Stomach smooth muscle (tissue), 2 donors: ENCODE measurements at regions not wholly inside any gene's neighbourhood (a gene's known extent, or its start where the extent isn't known, plus 50 kb on each side); places are given as distances from the start of the nearest gene placed in this dataset.
A peak's percentile ranks its signal among the peaks of the same experiment; 100 is the strongest.

Source experiments
- H3K27ac ChIP-seq: one replicate; pipeline ENCODE4 v1.7.0; 2013; ENCODE audit warnings: mild to moderate bottlenecking, low read length, inconsistent platforms
- H3K27me3 ChIP-seq, 2 donors: one replicate each; pipeline ENCODE4 v1.7.0; 2013; ENCODE audit warnings: low read length in 2 of 2; ENCODE audit not compliant: insufficient read depth in 2 of 2, control insufficient read depth in 1 of 2
- H3K36me3 ChIP-seq, 2 donors: one replicate each; pipeline ENCODE4 v1.7.0; 2013; ENCODE audit warnings: low read length in 2 of 2; ENCODE audit not compliant: control insufficient read depth in 2 of 2, insufficient read depth in 2 of 2
- H3K4me1 ChIP-seq: one replicate; pipeline ENCODE4 v1.7.0; 2013; ENCODE audit warnings: low read length; ENCODE audit not compliant: control insufficient read depth, insufficient read depth
- H3K4me3 ChIP-seq, 2 donors: one replicate each; pipeline ENCODE4 v1.7.0; 2013; ENCODE audit warnings: low read length in 2 of 2
- H3K9ac ChIP-seq, 2 donors: one replicate each; pipeline ENCODE4 v1.7.0; 2013; ENCODE audit warnings: low read length in 2 of 2, mild to moderate bottlenecking in 1 of 2
- H3K9me3 ChIP-seq, 2 donors: one replicate each; pipeline ENCODE4 v1.7.0; 2013; ENCODE audit warnings: low read length in 2 of 2; ENCODE audit not compliant: control insufficient read depth in 2 of 2
- donor health status: healthy.
- donor health status: Pancreatic carcinoma.

DNA sequence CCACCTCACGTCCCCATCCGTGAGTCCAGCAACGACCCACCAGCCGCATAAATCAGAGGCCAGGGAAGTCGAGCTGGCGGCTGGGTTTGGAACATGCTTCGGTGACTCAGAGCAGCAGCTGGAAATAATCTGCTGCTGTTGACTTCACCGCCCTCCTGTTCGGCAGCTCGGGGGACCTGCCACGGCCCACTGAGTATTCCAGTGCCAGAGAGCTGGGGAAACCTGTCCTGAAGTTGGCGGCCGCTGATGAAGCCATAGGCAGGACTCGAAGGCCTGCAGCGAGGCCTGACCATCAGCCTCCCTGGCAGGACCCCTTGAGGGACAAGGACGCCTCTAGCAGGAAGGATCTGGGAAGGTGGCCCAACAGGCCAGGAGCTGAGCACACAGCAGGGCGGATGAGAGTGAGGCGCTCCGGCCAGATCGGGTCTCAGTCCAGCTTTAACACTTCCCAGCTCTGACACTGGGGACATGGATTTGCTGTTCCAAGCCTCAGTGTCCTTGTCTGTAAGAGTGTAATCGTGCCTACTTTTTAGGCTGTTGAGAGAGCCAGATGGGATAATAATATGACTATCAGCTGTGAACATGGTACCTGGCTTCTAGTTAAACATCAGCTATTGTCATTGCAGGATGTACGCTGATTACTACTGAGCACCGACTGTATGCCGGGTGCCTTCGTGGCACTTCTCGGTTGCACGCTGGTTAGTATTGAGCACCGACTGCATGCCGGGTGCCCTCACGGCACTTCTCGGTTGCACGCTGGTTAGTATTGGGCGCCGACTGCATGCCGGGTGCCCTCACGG is 50.4 kb upstream of the CIBAR2 start:
- Histone ChIP-seq H3K4me1 (peaks cover 60% of the 10 kb centered on the region), H3K4me3 (peak overlapping the region in 1 of 2 donors; percentile 35), H3K27me3 (no peaks in the 10 kb centered on the region), H3K36me3 (no peaks in the 10 kb centered on the region), H3K27ac (peak overlapping the region; percentile 46), H3K9me3 (no peaks in the 10 kb centered on the region), H3K9ac (no peak overlapping the region)

DNA sequence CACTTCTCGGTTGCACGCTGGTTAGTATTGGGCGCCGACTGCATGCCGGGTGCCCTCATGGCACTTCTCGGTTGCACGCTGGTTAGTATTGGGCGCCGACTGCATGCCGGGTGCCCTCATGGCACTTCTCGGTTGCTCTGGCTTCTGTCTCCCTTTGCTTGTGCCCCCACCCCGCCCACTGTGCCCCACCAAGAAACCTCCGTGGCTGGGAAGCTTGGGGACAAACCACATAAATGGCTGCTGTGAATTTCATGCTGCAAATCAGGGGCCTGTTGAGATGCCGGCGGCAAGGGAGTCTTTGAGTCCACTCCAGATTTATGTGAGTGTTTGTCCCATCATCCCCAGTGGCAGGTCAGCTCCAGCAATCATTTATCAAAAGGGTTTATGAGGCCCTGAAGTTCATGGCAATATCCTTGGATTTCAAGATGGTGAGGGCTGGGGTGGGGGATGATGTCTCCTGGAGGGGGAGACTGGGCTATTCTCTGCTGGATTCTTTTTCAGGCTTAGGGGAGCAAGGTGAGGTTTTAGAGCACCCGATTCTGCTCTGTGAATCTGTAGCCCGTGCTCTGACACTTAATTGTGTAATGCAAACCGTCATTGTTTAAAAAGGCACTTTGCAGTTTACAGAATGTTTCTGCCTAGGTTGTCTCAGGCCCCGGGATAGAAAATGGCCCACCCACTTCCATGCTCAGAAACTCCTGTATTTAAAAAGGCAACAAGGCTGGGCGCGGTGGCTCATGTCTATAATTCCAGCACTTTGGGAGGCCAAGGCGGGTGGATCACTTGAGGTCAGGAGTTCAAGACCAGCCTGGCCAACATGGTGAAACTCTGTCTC is 51.2 kb upstream of the CIBAR2 start:
- Histone ChIP-seq H3K4me3 (no peak overlapping the region), H3K27me3 (no peaks in the 10 kb centered on the region), H3K27ac (peak overlapping the region; percentile 24), H3K9me3 (no peaks in the 10 kb centered on the region), H3K4me1 (peaks cover 67% of the 10 kb centered on the region), H3K9ac (no peak overlapping the region), H3K36me3 (no peaks in the 10 kb centered on the region)

DNA sequence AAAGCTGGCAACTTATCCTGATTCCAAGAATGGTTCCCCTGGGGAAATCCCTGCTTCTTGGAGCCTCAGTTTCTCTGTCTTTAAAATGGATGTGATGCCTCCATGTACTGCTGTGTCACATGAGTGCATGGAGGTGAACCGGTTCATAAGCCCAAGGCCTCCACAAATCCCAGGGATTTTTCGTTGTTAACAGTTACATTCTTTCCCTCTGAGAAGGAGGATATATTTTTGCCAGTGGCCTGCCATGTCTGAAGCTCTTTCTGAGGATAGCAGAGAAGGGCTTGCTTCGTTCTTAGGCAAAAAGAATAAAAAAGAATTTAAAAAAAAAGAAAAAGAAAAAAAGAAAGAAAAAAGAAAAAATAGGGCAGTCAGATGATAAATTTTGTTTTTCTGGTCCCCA is 52.2 kb upstream of the CIBAR2 start:
- no peak overlapping the region for H3K27ac ChIP-seq
- no peaks in the 10 kb centered on the region for H3K36me3 ChIP-seq

GRCh38 chr16:85164838-85165516 is 52.7 kb upstream of the CIBAR2 start:
- no peak overlapping the region for H3K9ac ChIP-seq
- H3K4me1 ChIP-seq, result peaks cover 75% of the 10 kb centered on the region
- H3K9me3 ChIP-seq, result no peaks in the 10 kb centered on the region
- H3K4me3 ChIP-seq, result no peak overlapping the region
- H3K36me3 ChIP-seq, result no peaks in the 10 kb centered on the region
- no peak overlapping the region for H3K27ac ChIP-seq
- no peaks in the 10 kb centered on the region for H3K27me3 ChIP-seq

More for the DNA sequence above, 52.2 kb upstream of the CIBAR2 start:
- Histone ChIP-seq H3K9ac (no peak overlapping the region), H3K9me3 (no peaks in the 10 kb centered on the region), H3K27me3 (no peaks in the 10 kb centered on the region), H3K4me3 (no peak overlapping the region), H3K4me1 (peaks cover 70% of the 10 kb centered on the region)

GRCh38 chr16:85165781-85166180 is 53.5 kb upstream of the CIBAR2 start:
- peaks cover 76% of the 10 kb centered on the region for H3K4me1 ChIP-seq
- no peak overlapping the region for H3K4me3 ChIP-seq
- H3K27me3 ChIP-seq, result no peaks in the 10 kb centered on the region
- no peak overlapping the region for H3K27ac ChIP-seq
- H3K9me3 ChIP-seq, result no peaks in the 10 kb centered on the region
- no peak overlapping the region for H3K9ac ChIP-seq
- H3K36me3 ChIP-seq, result no peaks in the 10 kb centered on the region

- Histone ChIP-seq H3K4me3 (no peak overlapping the region), H3K27ac (no peak overlapping the region), H3K36me3 (no peaks in the 10 kb centered on the region), H3K9me3 (no peaks in the 10 kb centered on the region), H3K27me3 (no peaks in the 10 kb centered on the region), H3K4me1 (peaks cover 76% of the 10 kb centered on the region), H3K9ac (no peak overlapping the region)
Observed at GRCh38 chr16:85166281-85166680, 54.0 kb upstream of the CIBAR2 start.

GRCh38 chr16:85166699-85167588 is 54.7 kb upstream of the CIBAR2 start:
- H3K9me3 ChIP-seq, result no peaks in the 10 kb centered on the region
- H3K36me3 ChIP-seq, result no peaks in the 10 kb centered on the region
- H3K9ac ChIP-seq, result no peak overlapping the region
- no peak overlapping the region for H3K27ac ChIP-seq
- H3K27me3 ChIP-seq, result no peaks in the 10 kb centered on the region
- H3K4me3 ChIP-seq, result no peak overlapping the region
- H3K4me1 ChIP-seq, result peaks cover 81% of the 10 kb centered on the region

DNA sequence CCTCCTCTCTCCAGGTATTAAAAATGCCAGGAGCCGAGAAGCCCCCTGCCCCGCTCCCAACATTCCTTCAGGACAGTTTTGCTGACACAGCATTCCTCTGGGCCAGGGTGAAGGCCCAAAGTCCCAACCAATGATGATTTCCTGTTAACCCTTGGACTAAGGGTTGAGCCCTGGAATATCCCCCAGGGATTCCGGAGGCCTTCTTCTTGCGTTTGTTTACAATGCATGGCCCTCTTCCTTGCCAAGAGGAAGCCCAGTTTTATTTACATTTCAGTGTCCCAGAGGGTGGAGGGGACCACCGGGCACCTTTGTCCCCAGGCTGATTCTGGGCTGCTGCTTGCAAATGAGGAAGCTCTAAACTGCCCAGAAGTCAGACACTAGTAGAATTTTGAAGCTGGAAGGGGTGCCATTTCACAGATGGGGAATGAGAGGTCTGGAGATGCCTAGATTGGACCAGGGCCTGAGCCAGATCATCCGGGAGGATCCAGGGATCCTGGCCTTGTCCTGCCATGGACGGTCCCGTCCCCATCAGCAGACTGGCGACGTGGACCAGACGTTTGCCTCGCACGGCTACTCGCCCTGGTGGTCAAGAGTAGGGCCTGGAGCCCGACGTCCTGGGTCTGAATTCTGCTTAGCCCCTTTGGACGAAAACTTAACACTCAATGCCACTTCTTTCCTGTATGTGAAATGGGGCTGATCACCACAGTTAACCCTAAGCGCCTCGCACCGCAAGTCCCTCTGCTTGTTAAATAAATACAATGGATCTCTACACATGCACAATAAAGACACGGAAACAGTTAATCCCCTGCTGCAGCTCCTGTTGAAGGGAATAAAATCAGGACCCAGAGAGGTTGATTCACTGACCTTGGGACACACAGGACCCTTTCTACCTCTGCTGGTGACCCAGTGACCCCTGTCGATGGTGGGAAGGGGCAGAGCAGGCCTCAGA is 55.6 kb upstream of the CIBAR2 start:
- Histone ChIP-seq H3K9me3 (no peaks in the 10 kb centered on the region), H3K9ac (no peak overlapping the region), H3K27ac (no peak overlapping the region), H3K4me3 (peak overlapping the region in 1 of 2 donors; percentile 57), H3K36me3 (no peaks in the 10 kb centered on the region), H3K4me1 (peaks cover 76% of the 10 kb centered on the region), H3K27me3 (no peaks in the 10 kb centered on the region)

DNA sequence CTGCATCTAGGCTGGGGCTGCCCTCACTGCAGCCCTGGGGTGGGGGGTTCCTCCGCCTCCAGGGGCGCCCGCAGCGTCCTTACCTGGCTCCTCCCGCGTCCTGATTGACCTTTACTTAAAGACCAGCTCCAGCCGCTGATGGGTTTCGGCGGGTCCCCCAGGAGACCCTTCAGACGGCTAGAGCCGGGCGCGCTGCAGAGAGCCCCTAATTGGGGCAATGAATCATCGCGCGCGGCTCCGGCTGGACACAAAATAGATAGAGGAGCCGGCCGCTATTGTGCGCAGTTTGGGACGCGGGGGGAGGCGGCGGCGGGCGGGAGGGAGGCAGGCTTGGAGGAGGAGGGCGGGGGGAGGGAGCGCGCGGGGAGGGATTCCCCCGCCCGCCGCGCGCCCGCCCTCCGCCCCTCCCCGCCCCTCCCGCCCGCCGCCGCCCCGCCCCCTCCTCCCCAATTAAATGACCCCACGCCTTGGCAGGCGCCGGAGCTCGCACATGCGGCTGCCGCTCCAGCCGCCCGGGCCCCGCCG is 56.5 kb upstream of the CIBAR2 start:
- H3K4me3 ChIP-seq, result peak overlapping the region in 1 of 2 donors; percentile 57
- no peaks in the 10 kb centered on the region for H3K27me3 ChIP-seq
- no peaks in the 10 kb centered on the region for H3K36me3 ChIP-seq
- no peak overlapping the region for H3K9ac ChIP-seq
- H3K9me3 ChIP-seq, result no peaks in the 10 kb centered on the region
- no peak overlapping the region for H3K27ac ChIP-seq
- peaks cover 76% of the 10 kb centered on the region for H3K4me1 ChIP-seq
